Right ventricle myocardium superior (tissue), 1 donor: ENCODE measurements at regions not wholly inside any gene's neighbourhood (a gene's known extent, or its start where the extent isn't known, plus 50 kb on each side); places are given as distances from the start of the nearest gene placed in this dataset.

ENCODE experiments used
- ATAC-seq: fragments of 200-7000 bp; cut with Tn5 transposase; one replicate; pipeline ENCODE4 v1.9.1; 2020; ENCODE audit warnings: mild to moderate bottlenecking; ENCODE audit not compliant: poor library complexity
- DNase-seq: peaks from one replicate; pipeline ENCODE4 v3.0.0-alpha.2; 2020
- intact Hi-C: fragments of 100-400 bp; cut with DNase I; formaldehyde crosslinking; loops from one replicate; pipeline ENCODE4 v1.11.2; 2022
- donor health status: DM: no; HTN: yes; CAD: no; lungs with severe emphysema.

DNA sequence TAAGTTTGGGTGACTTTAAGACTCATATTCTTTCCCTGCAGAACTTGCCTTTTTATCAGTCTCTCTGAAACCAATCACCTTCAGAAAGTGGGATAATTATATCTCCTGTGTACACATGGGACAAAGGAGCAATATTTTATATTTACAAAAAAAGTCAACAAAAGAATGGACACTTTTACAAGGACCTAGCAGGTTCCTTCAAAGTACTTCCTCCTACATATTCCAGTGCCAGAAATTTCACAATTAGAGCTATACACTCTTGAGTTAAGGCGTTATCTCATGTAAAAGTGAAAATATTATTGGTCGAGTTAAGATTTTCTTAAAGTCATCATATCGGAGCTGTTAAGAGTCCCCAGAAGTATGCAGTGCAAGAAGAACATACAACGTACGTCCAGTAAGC lies 98.9 kb upstream of the MAFB start:
- intact Hi-C loops: no loop called here

DNA sequence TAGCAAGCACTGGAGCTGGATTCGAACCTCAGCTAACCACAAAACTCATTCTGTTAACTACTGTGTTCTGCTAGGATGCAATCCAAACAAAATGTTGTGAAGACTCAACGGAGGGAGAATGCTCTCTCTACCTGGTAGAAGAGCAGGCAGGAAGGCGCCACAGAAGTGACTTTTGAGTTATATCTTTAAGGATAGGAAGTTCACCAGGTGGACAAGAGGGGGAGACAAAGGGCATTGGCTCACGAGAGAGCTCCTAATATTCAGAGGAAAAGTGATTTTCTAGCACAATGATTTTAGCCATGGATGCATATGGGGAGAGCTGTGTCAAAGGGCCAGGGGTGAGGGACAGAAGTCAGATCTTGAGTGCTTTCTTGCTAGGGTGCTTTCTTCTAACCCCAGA lies 108.4 kb upstream of the MAFB start:
- intact Hi-C loops: no loop called here

More for the DNA sequence above, 98.9 kb upstream of the MAFB start:
- DNase-seq: no peak
- no peak for ATAC-seq

DNA sequence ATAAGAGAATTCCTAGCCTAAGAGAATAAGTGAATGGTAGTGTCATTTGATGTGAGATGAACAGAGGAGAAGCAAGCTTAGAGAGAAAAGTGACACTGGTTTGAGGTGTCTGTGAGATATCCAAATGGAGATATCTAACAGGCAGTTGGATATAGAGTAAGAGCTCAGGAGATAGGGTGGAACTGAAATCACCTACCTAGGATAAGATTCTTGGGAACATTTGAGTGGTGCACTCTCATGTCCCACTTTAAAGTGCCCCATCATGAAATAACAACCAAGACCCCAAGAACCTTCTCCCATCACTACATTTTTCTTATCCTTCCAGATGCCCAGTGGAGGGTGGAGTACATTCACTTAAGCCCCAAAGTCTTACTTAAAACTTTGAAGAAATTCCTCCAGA lies 109.0 kb upstream of the MAFB start:
- ATAC-seq: no peak
- DNase-seq: no peak
- intact Hi-C loops: no loop called here

More for the DNA sequence above, 108.4 kb upstream of the MAFB start:
- no peak for DNase-seq
- no peak for ATAC-seq

DNA sequence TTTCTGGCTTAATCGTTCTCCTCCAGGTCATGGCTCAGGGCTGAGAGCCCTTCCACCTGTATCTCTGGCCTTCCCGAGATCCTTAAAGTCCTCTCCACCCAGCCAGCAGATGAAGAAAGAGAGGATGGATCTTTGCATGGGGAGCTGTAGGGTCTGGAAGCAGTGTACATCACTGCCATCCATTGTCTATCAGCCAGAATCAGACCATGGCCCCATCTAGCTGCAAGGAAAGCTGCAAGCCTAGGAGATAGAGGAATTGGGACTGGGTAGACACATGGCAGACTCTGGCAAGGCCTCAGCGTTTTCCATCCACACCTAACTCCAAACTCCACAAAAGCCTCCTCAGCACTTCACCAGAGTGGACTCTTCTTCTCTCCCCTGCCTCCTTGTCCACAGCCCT lies 113.8 kb upstream of the MAFB start:
- DNase-seq (no peak), ATAC-seq (no peak)
- intact Hi-C loops: no loop called here

DNA sequence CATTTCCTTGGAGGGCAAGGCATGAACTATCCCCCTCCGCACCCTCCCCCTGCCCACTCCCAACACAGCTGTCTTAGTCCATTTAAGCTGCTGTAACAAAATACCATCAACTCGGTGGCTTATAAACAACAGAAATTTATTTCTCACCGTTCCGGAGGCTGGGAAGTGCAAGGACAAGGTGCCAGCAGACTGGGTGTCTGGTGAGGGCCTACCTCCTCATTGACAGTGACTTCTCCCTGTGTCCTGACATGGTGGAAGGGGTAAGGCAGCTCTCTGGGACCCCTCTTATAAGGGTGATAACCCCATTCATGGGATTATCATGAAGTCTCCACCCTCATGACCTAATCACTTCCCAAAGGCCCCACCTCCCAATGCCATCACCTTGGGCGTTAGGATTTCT lies 114.3 kb upstream of the MAFB start:
- intact Hi-C loops: no loop called here
- no peak for ATAC-seq

DNA sequence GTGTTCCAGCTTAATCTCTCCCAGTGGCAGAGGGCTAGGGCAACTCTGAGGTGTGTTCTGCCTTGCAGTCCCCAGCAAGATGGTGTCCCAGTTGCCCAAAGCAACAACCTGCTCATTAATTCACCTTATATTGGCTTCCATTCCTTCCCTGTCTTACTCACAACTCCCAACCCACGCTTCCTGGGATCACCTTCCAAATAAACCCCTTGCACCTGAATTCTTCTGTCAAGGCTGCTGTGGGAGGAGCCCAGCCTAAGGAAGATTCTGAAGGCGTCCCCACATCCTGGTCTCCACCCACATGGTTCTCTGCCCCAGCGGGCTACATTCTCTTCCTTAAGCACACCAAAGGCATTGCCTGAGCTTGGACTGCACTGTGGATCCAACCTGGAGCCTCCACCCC lies 116.6 kb upstream of the MAFB start:
- no peak for ATAC-seq
- DNase-seq: no peak
- intact Hi-C loops: no loop called here

More for the DNA sequence above, 114.3 kb upstream of the MAFB start:
- no peak for DNase-seq

DNA sequence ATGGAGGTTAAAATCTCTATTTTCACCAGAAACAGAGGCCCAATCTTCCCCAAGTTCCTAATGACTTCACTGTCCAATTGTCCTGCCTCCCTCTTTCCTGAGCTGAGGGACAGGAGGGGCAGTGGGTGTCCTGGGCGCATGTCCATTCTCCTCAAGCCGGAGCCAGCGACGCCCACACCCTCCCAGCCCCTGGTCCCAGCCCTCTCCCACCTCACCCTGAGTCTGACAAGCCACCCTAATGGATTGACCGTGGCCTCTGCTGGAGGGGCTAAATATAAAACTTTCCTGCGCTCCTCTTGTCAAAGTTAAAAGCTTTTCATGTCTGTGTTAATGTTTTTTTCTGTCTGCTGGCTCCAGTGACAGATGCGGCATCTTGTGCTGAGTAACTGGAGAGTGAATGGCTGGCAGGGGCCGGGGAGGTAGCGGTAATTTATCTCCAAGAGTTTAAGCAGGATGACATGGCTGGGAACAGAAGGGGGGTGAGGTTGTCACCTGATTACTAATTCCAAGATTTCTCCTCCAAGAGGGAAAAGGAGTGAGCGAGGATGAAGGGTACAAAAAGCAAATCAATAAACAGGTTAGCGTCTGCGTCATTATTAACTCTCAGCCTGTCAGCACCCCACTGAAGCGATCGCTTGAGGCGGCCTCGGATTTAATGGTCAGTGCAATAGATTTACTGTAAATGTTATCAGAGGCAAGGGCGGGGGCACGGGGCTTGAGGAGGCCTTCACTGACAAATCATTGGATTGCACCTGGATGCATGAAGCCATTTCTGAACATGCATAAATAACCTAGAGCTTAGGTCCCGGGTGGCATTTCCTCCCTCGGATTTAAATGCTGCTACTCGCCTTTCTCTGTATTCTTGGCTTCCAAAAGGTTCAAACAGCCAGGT lies 118.1 kb upstream of the MAFB start:
- intact Hi-C loops: no loop called here

DNA sequence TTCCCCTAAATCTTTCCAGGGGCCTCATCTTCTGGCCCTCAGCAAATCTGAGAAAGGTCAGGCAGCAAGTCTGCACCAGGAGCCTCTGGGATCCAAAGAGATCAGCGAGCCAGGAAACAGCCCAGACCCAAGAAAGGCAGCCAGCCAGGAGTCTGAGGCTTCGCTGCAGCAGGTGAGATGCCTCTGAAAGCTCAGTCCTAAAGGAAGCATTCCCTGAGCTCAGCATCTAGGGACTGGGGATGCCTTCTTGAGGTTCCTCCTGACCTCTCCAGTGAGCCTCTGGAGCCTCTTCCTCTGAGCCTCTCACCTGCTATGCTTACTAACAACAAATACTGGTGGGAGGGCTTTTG lies 118.8 kb upstream of the MAFB start:
- ATAC-seq (no peak), DNase-seq (no peak)
- intact Hi-C loops: no loop called here

More for the DNA sequence above, 118.1 kb upstream of the MAFB start:
- DNase-seq (no peak), ATAC-seq (no peak)

DNA sequence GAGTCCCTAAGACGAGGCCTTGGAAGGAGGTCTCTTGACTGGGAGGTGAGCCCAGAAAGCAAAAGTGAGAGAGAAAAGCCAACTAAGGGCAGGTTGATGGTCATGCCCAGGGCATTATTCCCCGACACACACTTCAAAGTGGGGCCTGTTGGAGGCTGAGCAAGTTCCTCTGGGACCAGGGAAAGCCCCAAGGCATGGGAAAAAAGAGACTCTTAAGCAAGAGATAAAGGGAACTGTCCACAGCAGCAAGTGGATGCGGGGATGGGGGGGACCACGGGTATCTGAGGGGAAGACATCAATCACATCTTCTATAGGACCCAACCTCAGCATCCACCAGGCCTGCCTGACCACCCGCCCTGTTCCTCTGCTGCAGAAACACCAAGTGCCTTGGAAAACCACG lies 119.9 kb upstream of the MAFB start:
- intact Hi-C loops: no loop called here
- ATAC-seq (no peak), DNase-seq (no peak)

DNA sequence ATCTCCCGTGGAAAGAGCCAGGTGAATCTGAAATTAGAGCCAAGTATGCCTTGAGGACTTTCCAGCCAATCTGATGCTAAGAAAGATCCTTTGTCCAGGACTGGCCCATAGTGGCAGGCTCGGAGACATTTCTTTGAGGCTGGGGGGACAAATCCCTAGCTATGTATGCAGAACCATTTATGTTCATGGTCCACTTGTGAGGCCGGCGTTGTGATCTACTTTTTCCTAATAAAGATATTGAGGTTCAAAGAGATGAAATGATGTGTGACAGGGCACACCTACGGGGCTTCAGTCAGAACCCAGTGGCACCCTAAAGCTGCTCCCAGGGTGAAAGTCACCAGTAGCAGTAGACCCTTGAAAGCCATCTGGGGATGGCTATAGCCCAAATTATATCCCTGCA lies 120.3 kb upstream of the MAFB start:
- intact Hi-C loops: no loop called here
- ATAC-seq: no peak
- DNase-seq: no peak

DNA sequence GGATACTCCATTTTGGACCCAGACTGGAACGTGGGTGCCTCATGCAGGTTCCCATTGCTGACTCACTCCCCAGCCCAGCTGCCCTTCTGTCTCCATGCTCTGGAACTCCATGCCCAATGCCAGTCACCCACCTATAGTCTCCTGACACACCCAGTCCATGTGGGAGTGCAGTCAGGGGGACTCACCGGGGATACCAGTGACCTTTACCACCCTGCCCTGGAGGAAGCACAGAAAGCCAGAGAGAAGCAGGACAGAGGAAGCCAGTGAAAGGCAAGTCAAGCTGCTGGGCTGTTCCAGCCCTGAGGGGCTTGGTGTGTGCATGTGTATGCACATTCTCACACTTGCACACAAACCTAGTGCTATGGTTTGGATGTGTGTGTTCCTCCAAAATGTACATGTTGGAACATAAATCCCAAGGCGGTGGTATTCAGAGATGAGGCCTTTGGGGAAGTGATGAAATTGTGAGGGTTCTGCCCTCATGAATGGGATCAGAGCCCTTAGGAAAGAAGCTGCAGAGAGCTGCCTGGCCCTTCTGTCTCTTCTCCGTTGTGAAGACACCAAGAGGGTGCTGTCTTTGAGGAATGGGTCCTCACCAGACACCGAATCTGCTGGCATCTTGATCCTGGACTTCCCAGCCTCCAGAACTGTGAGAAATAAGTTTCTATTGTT lies 121.4 kb upstream of the MAFB start:
- DNase-seq (no peak), ATAC-seq (no peak)
- intact Hi-C loops: no loop called here

DNA sequence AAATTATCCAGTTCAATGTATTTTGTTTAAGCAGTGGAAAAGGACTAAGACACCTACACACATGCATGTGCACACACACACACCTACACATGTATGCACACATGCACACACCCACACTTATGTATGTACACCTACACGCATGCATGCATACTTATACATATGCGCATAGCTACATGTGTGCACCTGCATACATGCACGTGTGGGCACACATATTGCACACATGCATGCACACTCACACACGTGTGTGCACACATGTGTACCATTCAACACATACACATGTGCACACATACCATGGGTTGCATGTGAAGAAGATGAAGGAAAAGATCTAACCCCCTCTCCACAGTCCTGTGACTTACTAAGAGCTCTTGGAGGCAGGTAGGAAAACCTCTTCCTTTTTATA lies 122.0 kb upstream of the MAFB start:
- DNase-seq (no peak), ATAC-seq (no peak)
- intact Hi-C loops: no loop called here

DNA sequence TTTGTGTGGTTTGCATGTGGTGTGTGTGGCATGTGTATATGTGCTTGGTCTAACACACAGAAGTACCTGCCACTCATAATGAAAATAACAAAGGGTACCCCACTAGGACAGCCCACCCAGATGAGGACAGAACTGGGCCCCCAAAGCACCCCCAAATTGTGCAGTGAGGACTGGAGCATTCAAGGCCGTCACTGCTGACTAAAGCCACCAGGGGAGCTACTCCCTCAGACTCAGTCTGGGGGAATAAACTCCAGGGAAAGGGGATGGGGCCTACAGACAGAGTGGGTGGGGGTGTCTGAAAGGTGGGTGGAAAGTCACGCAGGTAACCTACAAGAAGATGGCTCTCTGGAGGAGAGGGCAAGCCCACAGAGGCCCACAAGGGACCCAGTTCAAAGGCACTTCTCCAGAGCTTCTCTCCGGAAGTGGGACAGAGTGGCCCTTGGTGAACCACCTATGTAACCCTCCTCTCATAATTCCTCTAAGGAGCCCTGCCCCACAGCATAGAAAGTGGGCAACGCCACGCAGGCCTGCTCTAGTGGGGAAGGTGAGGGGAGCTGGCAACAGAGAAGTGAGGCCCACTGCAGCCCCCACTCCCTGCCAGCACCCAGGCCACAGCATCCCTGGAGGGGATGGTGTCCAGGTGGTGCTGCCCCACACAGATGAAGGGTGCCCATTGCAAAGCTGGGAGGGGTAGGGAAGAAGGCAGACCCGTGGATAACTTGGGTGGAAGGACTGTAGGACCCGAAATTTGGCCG lies 122.8 kb upstream of the MAFB start:
- ATAC-seq (no peak), DNase-seq (no peak)
- intact Hi-C loops: no loop called here

DNA sequence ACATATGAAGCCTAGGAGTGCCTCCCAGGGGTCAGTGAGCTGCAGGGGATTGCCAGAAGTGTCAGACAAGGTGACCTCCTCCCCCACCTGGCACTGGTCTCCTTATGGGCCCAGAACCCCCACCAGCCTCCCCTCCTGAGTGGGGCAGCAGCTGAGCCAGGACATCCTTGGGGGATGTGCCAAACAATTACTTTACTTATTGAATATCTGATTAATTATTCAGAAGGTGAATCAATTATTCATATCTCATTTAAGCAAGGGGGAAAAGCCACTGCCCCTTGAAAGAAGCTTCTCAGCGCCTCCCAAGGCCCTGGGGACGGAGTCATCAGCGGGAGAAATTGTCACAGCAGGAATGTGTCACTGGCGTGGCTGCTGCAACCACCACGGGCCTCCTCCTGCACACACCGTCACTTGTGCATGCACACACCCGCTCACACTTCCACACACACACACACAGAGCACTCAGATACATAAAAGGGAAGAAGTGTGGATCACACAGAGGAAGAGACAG lies 123.4 kb upstream of the MAFB start:
- DNase-seq: no peak
- ATAC-seq: no peak
- intact Hi-C loops: no loop called here

DNA sequence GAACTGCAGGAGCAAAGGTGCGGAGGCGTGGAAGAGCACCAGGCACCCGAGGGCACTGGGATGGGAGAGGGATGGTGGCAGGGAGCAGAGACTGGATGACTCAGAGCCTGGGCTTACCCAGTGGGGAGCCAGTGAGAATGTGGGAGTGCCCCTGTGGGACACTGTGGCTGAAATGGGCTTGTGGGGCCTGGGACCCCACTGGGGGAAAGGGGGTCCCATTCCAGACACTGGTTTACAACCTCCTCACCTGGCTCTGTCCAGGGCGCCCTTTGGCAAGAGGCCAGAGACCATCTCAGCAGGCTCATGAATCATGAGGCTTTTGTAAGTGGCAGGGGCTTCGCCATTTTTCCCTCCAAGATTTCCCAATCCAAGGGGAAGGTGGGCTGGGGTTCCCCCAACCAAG lies 124.0 kb upstream of the MAFB start:
- DNase-seq (no peak), ATAC-seq (no peak)
- intact Hi-C loops: no loop called here

DNA sequence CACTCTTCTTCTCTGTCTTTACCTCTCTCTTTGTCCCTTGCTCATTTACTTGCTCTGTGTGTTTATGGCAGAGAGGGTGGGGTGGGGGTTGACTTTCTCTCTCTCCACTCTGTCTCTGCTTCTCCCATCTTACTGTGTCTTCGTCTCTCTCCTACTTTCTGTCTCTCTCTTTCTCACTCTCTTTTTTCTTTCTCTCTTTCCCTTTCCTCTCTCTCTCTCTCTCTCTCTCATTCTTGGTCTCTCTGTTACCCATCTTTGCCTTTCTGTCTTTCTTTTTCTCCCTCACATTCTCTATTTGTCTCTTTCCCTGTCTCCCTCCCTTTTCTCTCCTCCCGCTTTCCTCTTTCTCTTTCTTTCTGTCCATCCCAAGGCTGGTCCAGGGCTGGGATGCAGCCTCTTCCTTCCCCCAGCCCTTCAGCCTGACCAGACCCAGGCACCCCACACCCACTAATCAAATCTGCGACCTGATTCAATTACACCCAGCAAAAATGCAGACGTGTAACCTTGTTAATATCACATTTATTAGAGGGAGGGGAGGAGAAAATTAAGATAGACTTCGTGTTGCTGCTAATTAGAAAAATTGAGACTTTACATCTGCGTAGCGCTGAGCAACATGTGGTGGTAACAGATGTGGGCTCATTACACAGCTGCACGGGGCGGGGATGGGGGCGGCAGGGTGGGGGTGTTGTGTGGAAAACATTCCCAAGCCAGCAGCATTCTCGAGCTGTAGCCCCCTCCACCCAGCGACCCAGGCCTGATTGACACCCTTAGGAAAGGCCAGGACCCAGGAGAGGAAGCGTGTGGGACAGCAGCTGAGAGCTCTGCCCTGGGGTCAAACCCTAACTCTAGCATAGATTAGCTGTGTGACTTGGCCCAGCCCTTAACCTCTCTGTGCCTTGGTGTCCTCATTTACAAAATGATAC lies 124.9 kb upstream of the MAFB start:
- no peak for ATAC-seq
- intact Hi-C loops: no loop called here
- DNase-seq: no peak

DNA sequence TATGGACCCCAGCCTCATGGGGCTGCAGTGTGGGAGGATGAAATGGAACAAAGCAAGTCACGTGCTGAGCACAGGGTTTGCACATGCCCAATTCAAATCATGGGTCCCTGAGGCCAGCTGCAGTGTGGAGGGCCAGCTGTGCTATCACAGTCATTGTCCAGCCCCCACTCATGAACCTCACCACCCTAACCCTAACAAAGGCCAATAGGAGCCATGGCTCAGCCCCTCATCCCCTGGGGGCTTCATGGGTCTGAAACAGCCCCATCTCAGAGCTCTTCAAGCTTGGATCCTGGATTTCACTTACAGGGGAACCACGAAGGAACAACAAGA lies 125.6 kb upstream of the MAFB start:
- intact Hi-C loops: no loop called here
- ATAC-seq (no peak), DNase-seq (no peak)

DNA sequence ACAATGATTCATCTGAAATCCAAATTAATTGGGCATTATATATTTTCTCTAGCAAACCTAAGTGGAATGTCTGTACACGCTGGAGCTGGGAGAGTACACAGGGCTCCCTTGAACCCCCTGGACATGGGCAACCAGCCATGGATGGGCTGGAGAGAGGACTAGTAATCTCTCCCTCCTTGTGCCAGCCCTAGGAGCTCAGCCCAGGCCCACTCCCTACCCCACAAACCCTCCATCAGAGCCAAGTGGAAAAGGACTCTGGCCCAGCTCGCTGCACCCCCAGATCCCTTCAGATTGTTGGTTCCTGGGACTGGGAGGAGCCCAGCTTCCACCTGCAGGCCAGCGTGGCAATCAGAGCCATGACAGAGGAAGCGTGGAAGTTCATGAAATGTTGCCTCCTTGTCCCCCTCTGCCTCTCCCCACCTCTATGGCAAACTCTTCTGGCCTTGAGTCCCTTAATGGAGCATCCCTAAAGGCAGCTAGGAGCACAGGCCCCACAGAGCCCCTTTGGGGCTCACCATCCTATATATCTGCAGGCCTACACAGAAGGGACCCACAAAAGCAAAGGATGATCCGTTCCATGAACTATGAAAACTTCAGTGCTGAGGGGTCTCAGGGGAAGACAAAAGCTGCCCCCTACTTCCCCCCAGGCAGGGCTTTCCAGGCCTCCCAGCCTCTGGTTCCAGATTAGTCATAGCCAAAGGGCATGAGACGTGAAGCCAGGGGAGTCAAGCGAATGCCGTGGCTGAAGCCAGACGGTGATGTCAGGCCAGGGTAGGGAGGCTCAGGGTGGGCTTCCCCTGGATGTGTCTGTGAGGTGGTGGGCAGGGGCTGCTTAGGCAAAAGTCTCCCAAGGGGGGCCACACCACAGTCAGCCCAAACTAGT lies 126.4 kb upstream of the MAFB start:
- no peak for ATAC-seq
- intact Hi-C loops: no loop called here

More for the DNA sequence above, 126.4 kb upstream of the MAFB start:
- DNase-seq: no peak
